WTC11 (cell line): ENCODE measurements at regions not wholly inside any gene's neighbourhood (a gene's known extent, or its start where the extent isn't known, plus 50 kb on each side); places are given as distances from the start of the nearest gene placed in this dataset.

Experiments used
- ARID4B ChIP-seq: sonication (generic); formaldehyde crosslinking; IDR thresholded peaks from 2 replicates; pipeline ENCODE4 v1.8.0; 2023; ENCODE audit warnings: missing genetic modification reagents, mild to moderate bottlenecking, borderline replicate concordance
- ATF1 ChIP-seq: sonication (generic); formaldehyde crosslinking; IDR thresholded peaks from 2 replicates; pipeline ENCODE4 v1.8.1; 2023; ENCODE audit warnings: mild to moderate bottlenecking, moderate library complexity, missing genetic modification reagents
- CDX4 ChIP-seq: fragments of 250-450 bp; sonication (Bioruptor Pico); IDR thresholded peaks from 2 replicates; pipeline ENCODE4 v1.9.0; 2021; ENCODE audit warnings: moderate library complexity, mild to moderate bottlenecking, inconsistent platforms, borderline replicate concordance
- CREB1 ChIP-seq: sonication (generic); formaldehyde crosslinking; IDR thresholded peaks from 2 replicates; pipeline ENCODE4 v1.8.0; 2023; ENCODE audit warnings: mild to moderate bottlenecking, missing genetic modification reagents
- EMX1 ChIP-seq: fragments of 250-450 bp; sonication (Bioruptor Pico); IDR thresholded peaks from 2 replicates; pipeline ENCODE4 v1.8.0; 2021; ENCODE audit warnings: mild to moderate bottlenecking
- FOXK1 ChIP-seq: sonication (generic); formaldehyde crosslinking; IDR thresholded peaks from 2 replicates; pipeline ENCODE4 v1.8.0; 2022; ENCODE audit warnings: mild to moderate bottlenecking, moderate library complexity, missing genetic modification reagents
- GABPB1 ChIP-seq: sonication (generic); formaldehyde crosslinking; IDR thresholded peaks from 2 replicates; pipeline ENCODE4 v1.8.1; 2023; ENCODE audit warnings: mild to moderate bottlenecking, missing genetic modification reagents
- GTF2I ChIP-seq: fragments of 250-450 bp; sonication (Bioruptor Pico); conservative IDR thresholded peaks from 2 replicates; pipeline ENCODE4 v1.4.0; 2021; ENCODE audit warnings: mild to moderate bottlenecking
- HMGXB4 ChIP-seq: sonication (generic); formaldehyde crosslinking; IDR thresholded peaks from 2 replicates; pipeline ENCODE4 v1.8.1; 2023; ENCODE audit warnings: mild to moderate bottlenecking, moderate library complexity, missing genetic modification reagents
- IRF1 ChIP-seq: sonication (generic); formaldehyde crosslinking; IDR thresholded peaks from 2 replicates; pipeline ENCODE4 v1.8.0; 2023; ENCODE audit warnings: missing genetic modification reagents
- JUN ChIP-seq: sonication (generic); formaldehyde crosslinking; IDR thresholded peaks from 2 replicates; pipeline ENCODE4 v1.8.0; 2023; ENCODE audit warnings: mild to moderate bottlenecking, missing genetic modification reagents
- MAX ChIP-seq: sonication (generic); formaldehyde crosslinking; IDR thresholded peaks from 2 replicates; pipeline ENCODE4 v1.8.0; 2022; ENCODE audit warnings: mild to moderate bottlenecking, missing genetic modification reagents
- NR1H2 ChIP-seq: sonication (generic); formaldehyde crosslinking; IDR thresholded peaks from 2 replicates; pipeline ENCODE4 v1.9.0; 2021; ENCODE audit warnings: mild to moderate bottlenecking, moderate library complexity, missing genetic modification reagents
- NR3C1 ChIP-seq: sonication (generic); formaldehyde crosslinking; conservative IDR thresholded peaks from 2 replicates; pipeline ENCODE4 v1.8.1; 2023; ENCODE audit warnings: low read depth, mild to moderate bottlenecking, missing genetic modification reagents
- OVOL2 ChIP-seq: fragments of 250-450 bp; sonication (Bioruptor Pico); IDR thresholded peaks from 2 replicates; pipeline ENCODE4 v1.9.0; 2021; ENCODE audit warnings: mild to moderate bottlenecking, borderline replicate concordance
- SP1 ChIP-seq: sonication (generic); formaldehyde crosslinking; conservative IDR thresholded peaks from 2 replicates; pipeline ENCODE4 v1.8.1; 2022; ENCODE audit warnings: missing genetic modification reagents
- STAT6 ChIP-seq: sonication (generic); formaldehyde crosslinking; conservative IDR thresholded peaks from 2 replicates; pipeline ENCODE4 v1.8.1; 2023; ENCODE audit warnings: mild to moderate bottlenecking, low read depth, missing genetic modification reagents, moderate library complexity
- TEAD4 ChIP-seq: sonication (generic); formaldehyde crosslinking; IDR thresholded peaks from 2 replicates; pipeline ENCODE4 v1.8.0; 2022; ENCODE audit warnings: mild to moderate bottlenecking, missing genetic modification reagents
- ZNF232 ChIP-seq: sonication (generic); formaldehyde crosslinking; IDR thresholded peaks from 2 replicates; pipeline ENCODE4 v1.8.0; 2022; ENCODE audit warnings: mild to moderate bottlenecking, missing genetic modification reagents
- TF ChIP-seq, protein P1 (sequence below): sonication (generic); formaldehyde crosslinking; IDR thresholded peaks from 2 replicates; pipeline ENCODE4 v1.8.1; 2023; ENCODE audit warnings: mild to moderate bottlenecking, missing genetic modification reagents
- TF ChIP-seq, protein P2 (sequence below): sonication (generic); formaldehyde crosslinking; IDR thresholded peaks from 2 replicates; pipeline ENCODE4 v1.8.1; 2022; ENCODE audit warnings: missing genetic modification reagents, borderline replicate concordance
- TF ChIP-seq, protein P3 (sequence below): sonication (generic); formaldehyde crosslinking; IDR thresholded peaks from 2 replicates; pipeline ENCODE4 v1.8.0; 2022; ENCODE audit warnings: mild to moderate bottlenecking, missing genetic modification reagents
- TF ChIP-seq, protein P4 (sequence below): sonication (generic); formaldehyde crosslinking; IDR thresholded peaks from 2 replicates; pipeline ENCODE4 v1.8.0; 2022; ENCODE audit warnings: mild to moderate bottlenecking, missing genetic modification reagents

DNA sequence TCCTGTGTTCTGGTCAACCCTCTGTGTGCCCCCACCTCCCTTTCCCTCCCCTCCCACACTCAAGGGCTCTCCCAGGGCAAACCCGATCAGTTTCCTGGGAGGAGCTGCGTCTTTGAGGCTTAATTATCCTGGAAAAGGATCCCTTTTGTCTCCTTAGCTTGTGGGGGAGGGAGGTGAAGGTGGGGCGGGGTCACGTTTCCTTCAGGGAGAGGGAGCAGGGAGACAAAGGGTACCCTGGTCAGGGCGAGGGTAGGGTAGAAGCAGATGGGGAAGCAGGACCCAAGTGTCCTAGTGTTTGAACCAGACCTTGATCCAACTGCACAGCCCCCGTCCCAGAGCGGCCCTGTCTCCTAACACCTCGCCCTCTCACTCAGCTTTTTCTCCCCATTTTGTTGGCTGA is 90.1 kb downstream of the HIF1AN start (continued):
- TF ChIP-seq IRF1 (CRISPR knock-in tag) (no peak), ZNF232 (CRISPR knock-in tag) (no peak), ATF1 (CRISPR knock-in tag) (no peak), SP1 (CRISPR knock-in tag) (peak; percentile 51; the same call in 1 of the 2 replicates), MAX (CRISPR knock-in tag) (peak; percentile 51; the same call in 1 of the 2 replicates), OVOL2 (CRISPR knock-in tag) (no peak), JUN (CRISPR knock-in tag) (no peak), FOXK1 (CRISPR knock-in tag) (no peak), TEAD4 (CRISPR knock-in tag) (no peak), EMX1 (CRISPR knock-in tag) (no peak), HMGXB4 (CRISPR knock-in tag) (no peak), GABPB1 (CRISPR knock-in tag) (no peak), NR3C1 (CRISPR knock-in tag) (0 out of 2 replicates have a peak, but pooled peaks have one; percentile 66), STAT6 (CRISPR knock-in tag) (no peak), CREB1 (no peak), GTF2I (no peak), NR1H2 (CRISPR knock-in tag) (no peak), ARID4B (CRISPR knock-in tag) (no peak), CDX4 (CRISPR knock-in tag) (no peak)
- TF ChIP-seq, protein P1, sequence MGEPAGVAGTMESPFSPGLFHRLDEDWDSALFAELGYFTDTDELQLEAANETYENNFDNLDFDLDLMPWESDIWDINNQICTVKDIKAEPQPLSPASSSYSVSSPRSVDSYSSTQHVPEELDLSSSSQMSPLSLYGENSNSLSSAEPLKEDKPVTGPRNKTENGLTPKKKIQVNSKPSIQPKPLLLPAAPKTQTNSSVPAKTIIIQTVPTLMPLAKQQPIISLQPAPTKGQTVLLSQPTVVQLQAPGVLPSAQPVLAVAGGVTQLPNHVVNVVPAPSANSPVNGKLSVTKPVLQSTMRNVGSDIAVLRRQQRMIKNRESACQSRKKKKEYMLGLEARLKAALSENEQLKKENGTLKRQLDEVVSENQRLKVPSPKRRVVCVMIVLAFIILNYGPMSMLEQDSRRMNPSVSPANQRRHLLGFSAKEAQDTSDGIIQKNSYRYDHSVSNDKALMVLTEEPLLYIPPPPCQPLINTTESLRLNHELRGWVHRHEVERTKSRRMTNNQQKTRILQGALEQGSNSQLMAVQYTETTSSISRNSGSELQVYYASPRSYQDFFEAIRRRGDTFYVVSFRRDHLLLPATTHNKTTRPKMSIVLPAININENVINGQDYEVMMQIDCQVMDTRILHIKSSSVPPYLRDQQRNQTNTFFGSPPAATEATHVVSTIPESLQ (CRISPR knock-in tag), result no peak
- TF ChIP-seq, protein P2, sequence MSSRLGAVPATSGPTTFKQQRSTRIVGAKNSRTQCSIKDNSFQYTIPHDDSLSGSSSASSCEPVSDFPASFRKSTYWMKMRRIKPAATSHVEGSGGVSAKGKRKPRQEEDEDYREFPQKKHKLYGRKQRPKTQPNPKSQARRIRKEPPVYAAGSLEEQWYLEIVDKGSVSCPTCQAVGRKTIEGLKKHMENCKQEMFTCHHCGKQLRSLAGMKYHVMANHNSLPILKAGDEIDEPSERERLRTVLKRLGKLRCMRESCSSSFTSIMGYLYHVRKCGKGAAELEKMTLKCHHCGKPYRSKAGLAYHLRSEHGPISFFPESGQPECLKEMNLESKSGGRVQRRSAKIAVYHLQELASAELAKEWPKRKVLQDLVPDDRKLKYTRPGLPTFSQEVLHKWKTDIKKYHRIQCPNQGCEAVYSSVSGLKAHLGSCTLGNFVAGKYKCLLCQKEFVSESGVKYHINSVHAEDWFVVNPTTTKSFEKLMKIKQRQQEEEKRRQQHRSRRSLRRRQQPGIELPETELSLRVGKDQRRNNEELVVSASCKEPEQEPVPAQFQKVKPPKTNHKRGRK (CRISPR knock-in tag), result no peak
- TF ChIP-seq, protein P3, sequence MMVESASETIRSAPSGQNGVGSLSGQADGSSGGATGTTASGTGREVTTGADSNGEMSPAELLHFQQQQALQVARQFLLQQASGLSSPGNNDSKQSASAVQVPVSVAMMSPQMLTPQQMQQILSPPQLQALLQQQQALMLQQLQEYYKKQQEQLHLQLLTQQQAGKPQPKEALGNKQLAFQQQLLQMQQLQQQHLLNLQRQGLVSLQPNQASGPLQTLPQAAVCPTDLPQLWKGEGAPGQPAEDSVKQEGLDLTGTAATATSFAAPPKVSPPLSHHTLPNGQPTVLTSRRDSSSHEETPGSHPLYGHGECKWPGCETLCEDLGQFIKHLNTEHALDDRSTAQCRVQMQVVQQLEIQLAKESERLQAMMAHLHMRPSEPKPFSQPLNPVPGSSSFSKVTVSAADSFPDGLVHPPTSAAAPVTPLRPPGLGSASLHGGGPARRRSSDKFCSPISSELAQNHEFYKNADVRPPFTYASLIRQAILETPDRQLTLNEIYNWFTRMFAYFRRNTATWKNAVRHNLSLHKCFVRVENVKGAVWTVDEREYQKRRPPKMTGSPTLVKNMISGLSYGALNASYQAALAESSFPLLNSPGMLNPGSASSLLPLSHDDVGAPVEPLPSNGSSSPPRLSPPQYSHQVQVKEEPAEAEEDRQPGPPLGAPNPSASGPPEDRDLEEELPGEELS, result no peak
- TF ChIP-seq, protein P4, sequence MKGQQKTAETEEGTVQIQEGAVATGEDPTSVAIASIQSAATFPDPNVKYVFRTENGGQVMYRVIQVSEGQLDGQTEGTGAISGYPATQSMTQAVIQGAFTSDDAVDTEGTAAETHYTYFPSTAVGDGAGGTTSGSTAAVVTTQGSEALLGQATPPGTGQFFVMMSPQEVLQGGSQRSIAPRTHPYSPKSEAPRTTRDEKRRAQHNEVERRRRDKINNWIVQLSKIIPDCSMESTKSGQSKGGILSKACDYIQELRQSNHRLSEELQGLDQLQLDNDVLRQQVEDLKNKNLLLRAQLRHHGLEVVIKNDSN (CRISPR knock-in tag), result no peak
